GM10266 (cell line): ENCODE measurements at regions not wholly inside any gene's neighbourhood (a gene's known extent, or its start where the extent isn't known, plus 50 kb on each side); places are given as distances from the start of the nearest gene placed in this dataset.

Experiments used
- DNase-seq: peaks from one replicate; pipeline ENCODE4 v3.0.0; 2012; ENCODE audit errors: extremely low spot score
- CTCF ChIP-seq: IDR thresholded peaks from 2 replicates; pipeline ENCODE4 v1.5.1; 2012; ENCODE audit warnings: mild to moderate bottlenecking, low read depth; ENCODE audit not compliant: control insufficient read depth, insufficient read depth; ENCODE audit errors: missing control alignments

GRCh38 chr17:73986641-73987177 lies 216.8 kb upstream of the RPL38 start:
- TF ChIP-seq CTCF = no peak
- DNase-seq = no peak

- TF ChIP-seq CTCF = no peak
- no peak for DNase-seq
Measured at GRCh38 chr17:73987395-73987794, 216.1 kb upstream of the RPL38 start.

GRCh38 chr17:73987845-73988509 lies 215.5 kb upstream of the RPL38 start:
- no peak for DNase-seq
- no peak for TF ChIP-seq CTCF

GRCh38 chr17:73989671-73990070 lies 213.8 kb upstream of the RPL38 start:
- no peak for TF ChIP-seq CTCF
- no peak for DNase-seq

- DNase-seq = no peak
- TF ChIP-seq CTCF = no peak
Measured at GRCh38 chr17:73990290-73990689, 213.2 kb upstream of the RPL38 start.

- no peak for DNase-seq
- TF ChIP-seq CTCF = no peak
Measured at GRCh38 chr17:73991260-73991659, 212.2 kb upstream of the RPL38 start.

- TF ChIP-seq CTCF = no peak
- DNase-seq = no peak
Measured at GRCh38 chr17:73994946-73995345, 208.5 kb upstream of the RPL38 start.
